ENCODE measurements at regions not wholly inside any gene's neighbourhood (a gene's known extent, or its start where the extent isn't known, plus 50 kb on each side); places are given as distances from the start of the nearest gene placed in this dataset.

DNA sequence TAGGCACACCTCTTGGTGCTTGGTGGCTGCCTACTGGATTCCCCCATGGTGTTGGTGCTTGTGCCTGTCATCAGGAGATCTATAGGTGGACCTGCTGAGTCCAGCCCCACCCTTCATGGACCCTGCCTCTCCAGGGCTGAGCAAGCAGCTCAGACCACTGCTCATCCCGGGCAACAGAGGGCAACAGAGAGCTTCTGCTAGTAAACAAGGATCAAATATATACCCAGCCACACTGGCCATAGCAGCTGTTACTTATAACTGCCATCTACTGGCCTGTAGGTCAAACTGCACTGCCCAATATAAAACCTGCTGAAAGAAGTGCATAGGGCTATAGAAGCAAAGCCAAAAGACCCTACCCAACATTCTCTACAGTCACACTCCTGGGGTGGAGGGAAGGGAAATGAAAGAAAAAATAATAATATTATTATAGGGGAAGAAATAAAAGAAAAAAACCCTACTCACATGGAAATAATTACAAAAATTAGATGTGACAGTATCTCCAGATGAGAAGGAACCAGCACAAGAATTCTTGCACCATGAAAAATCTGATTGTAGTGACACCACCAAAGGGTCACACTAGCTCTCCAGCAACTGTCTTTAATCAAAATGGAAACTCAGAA is 54.9 kb upstream of the ZNF800 start:
- intact Hi-C loops (cut with micrococcal nuclease), result no loop called here
- Histone ChIP-seq H3K9me3 (replicated peaks) (peaks cover 32% of the 10 kb centered on the region), H3K4me3 (no peak overlapping the region), H3K36me3 (no peaks in the 10 kb centered on the region), H3K4me1 (no peaks in the 10 kb centered on the region), H3K27me3 (ENCODE audit: low read depth) (peaks cover 44% of the 10 kb centered on the region), H3K27ac (replicated peaks) (no peak overlapping the region)
- TF ChIP-seq, protein P1, sequence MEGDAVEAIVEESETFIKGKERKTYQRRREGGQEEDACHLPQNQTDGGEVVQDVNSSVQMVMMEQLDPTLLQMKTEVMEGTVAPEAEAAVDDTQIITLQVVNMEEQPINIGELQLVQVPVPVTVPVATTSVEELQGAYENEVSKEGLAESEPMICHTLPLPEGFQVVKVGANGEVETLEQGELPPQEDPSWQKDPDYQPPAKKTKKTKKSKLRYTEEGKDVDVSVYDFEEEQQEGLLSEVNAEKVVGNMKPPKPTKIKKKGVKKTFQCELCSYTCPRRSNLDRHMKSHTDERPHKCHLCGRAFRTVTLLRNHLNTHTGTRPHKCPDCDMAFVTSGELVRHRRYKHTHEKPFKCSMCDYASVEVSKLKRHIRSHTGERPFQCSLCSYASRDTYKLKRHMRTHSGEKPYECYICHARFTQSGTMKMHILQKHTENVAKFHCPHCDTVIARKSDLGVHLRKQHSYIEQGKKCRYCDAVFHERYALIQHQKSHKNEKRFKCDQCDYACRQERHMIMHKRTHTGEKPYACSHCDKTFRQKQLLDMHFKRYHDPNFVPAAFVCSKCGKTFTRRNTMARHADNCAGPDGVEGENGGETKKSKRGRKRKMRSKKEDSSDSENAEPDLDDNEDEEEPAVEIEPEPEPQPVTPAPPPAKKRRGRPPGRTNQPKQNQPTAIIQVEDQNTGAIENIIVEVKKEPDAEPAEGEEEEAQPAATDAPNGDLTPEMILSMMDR (IDR thresholded peaks at IDR 0.05; ENCODE audit: borderline replicate concordance), result peak; percentile 48
- DNase-seq, result no peak

DNA sequence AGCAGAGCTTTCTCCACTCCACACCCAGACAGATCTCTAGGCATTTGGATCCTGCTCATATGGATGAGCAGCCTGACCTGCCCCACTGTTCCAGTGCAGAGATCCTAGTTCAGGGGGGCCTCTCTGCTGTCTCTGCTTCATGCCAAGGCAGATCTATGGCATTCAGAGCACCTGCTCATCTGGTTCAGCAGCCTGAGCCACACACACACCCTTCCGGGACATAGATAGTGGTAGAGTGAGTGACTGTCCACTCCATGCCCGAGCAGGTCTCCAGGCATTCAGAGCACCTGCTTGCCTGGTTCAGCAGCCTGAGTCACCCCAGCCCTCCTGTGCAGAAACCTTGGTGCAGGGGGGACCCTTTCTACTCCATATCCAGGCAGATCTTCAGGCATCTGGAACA is 54.3 kb upstream of the ZNF800 start:
- Histone ChIP-seq H3K27me3 (ENCODE audit: low read depth) (peaks cover 43% of the 10 kb centered on the region), H3K36me3 (no peaks in the 10 kb centered on the region), H3K4me3 (no peak overlapping the region), H3K27ac (replicated peaks) (no peak overlapping the region), H3K9me3 (replicated peaks) (peaks cover 32% of the 10 kb centered on the region), H3K4me1 (no peaks in the 10 kb centered on the region)
- DNase-seq, result no peak
- intact Hi-C loops (cut with micrococcal nuclease), result no loop called here
- TF ChIP-seq, protein P1 (IDR thresholded peaks at IDR 0.05; ENCODE audit: borderline replicate concordance), result no peak

All from left ventricle myocardium inferior (tissue), 1 donor.